Stimulated activated CD4-positive, alpha-beta T cell treated with anti-CD3 and anti-CD28 coated beads, Interleukin-15, amount 100 ng/mL, for 1 hour (primary cell): ENCODE measurements at regions not wholly inside any gene's neighbourhood (a gene's known extent, or its start where the extent isn't known, plus 50 kb on each side); places are given as distances from the start of the nearest gene placed in this dataset.
"Not testable (repeated sequence)": the region's sequence is repeated elsewhere in the genome, so short reads cannot be mapped to it uniquely, and the experiment has no call there.

Experiments used
- DNase-seq, 2 donors: peaks; one replicate each; pipeline ENCODE4 v3.0.0-alpha.2; 2020; ENCODE audit warnings: low read depth in 1 of 2, low spot score in 1 of 2

DNA sequence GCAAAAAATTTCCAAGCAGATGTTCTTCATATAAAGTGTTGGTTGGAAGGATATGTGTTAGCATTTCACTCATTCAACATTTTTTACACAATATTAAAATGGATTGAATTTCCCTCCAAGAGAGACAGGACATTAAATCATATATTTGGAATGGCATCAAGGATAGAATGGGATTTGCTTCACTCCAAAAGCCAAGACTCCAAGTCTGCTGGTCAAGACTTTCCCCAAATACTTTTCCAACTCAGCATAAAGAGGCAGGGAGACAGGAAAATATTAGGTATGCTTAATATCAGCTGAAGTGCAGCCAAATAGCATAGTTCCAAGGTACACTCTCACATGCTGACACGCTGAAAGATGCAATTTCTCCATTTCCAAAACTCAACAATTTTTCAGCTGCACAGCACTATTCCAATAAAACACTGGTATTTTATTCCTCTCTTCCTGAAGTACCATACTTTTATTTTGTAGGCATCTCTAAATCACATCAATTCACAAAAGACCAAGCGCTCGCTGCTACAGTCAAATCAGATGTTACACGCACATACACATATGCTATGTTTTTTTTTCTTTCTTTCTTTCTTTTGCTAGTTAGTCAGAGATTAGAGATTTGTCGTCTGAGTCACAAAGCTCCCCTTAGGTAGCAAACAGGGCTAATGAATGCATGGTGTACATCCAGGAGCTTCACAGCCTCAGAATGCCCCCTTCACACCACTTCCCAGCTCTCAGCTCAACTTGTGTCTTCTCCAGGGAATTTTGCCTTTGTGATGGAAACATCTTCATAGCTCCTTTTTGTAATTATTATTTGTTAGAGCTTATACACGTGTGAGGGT, 1033.8 kb upstream of the AUTS2 start:
- no peak for DNase-seq

DNA sequence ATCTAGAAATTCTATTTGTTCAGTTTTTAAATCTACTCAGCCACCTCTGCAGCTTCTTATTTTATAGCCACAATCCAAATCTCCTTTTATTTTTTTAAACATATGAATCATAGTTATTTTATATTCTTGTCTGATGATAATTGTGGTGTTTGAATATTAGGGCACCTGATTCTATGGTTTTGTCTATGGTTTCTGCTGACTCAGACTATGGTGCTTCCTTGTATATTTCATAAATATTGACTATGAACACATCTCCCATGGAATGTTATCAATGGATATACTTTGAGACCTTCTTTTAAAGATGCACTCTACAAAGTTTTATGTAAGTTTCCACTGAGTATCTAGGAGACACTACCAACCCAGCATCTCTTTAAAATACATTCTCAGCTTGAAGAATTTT, 1027.0 kb upstream of the AUTS2 start:
- no peak for DNase-seq

DNA sequence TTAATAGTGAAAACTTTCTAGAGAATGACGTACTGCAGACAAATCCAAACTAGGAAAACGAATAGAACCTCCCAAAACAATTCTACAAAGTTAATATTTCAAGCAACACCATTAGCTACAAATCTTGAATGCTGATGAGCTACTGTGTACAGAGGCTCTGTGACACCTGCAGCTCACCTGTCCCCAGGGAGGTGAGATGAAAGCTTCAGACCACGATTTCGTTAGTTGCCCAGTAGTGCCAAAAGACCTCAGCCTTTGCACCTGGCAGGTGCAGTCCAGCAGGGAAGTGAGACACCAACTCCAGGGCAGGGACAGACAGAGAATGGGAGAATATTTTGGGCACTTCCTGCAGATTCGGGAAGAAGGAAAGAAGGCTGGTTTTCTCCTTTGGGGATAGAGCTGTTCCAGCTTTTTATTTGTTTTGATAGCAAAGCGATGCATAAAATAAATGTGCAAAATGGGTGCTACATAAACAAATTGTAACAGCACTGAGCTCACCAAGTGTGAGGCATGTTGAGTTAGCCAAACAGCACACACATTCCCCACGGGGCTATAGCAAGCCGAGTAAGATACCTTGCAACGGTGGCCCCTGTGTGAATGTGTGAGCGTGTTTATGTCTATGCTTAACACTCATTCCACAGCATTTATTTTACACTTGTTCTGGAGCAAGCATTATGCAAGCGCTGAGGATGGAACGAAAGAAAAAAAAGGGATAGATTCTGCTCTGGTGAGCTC, 1024.8 kb upstream of the AUTS2 start:
- DNase-seq: no peak

DNA sequence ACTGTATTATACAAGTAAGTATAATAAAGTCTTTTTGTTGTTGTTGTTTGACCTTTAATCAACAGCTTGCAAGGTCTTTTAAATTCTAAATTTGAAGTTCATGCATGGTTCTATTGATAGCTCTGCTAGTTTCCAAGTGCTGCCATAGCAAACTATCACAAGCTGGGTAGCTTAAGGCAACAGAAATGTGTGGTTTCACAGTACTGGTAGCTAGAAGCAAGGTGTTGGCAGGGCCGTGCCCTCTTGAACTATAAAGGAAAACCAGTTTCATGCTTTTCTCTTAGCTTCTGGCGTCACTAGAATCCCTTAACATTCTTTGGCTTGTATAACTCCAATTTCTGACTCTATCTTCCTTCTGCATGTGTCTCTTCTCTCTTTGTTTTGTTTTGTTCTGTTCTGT, 1021.9 kb upstream of the AUTS2 start:
- no peak for DNase-seq

DNA sequence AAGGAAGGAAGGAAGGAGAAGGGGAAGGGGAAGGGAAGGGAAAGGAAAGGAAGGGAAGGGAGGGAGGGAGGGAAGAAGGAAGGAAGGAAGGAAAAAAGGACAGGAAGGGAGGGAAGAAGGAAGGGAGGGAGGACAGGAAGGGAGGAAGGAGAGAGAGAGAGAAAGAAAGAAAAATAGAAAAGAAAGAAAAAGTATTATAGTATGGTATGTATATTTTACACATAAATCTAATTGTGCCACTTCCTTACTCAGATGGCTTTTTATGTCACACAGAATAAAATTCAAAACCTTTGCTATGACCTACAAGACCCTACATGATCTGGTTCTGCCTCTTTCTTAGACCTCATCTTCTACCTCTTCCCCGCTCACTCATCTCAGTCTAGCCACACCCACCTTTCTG, 1016.9 kb upstream of the AUTS2 start:
- DNase-seq: no peak

GRCh38 chr7:68587599-68587998, 1010.7 kb upstream of the AUTS2 start:
- DNase-seq: no peak

DNA sequence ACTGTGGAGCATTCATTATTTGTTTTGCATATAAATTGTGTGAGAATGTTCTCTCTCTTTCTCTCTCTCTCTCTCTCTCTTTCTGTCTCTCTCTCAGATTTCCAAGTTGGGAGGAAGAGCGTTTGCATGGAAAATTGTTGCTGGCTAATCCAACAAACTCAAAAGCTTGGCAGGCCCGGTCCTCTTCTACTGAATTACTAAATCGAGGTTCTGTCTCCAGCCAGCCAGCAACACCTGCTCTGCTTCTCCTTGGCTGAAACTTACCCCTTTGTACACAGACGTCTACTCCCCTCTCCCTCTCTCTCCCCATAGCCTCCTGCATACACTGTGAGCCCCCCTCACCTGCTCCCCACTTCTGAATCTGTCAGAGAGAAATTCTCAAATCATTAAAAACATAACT, 996.4 kb upstream of the AUTS2 start:
- no peak for DNase-seq

GRCh38 chr7:68604541-68604940, 993.7 kb upstream of the AUTS2 start:
- no peak for DNase-seq

DNA sequence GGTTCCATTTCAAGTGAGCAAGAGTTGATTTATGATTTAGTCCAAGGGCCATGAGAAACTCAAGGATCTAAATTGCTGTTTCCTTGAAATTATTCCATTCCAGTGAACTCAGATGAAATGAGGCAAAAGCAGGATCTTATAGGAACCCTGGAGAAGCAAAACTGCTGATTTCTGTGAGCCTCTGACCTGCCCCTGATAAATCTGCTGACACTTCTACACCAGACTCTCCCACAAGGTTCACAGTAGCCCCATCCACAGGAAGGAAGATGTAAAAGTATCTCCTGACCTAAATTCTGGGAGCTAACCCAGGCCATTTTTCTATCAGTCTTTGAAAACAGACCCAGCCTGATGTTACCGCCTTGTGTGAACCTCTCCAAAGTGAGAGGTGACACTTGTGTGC, 987.6 kb upstream of the AUTS2 start:
- DNase-seq: no peak

DNA sequence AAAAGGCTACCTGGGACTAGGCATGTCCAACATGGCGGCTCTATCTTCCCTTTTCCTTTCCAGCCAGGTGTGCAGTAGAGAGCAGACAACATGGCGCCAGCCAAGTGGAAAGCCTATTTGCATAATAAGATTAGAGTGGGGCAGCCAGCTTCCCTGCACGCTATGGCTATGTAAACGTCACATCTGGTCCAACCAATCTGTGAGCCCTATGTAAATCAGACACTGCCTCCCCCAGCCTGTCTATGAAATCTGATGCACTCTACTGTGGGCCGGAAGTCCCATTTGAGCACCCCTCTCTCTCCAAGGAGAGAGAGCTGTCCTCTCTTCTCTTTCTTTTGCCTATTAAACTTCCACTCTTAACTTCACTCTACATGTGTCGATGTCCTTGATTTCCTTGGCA, 984.9 kb upstream of the AUTS2 start:
- no peak for DNase-seq

- DNase-seq: no peak
Observed at GRCh38 chr7:68613897-68614296, 984.4 kb upstream of the AUTS2 start.

DNA sequence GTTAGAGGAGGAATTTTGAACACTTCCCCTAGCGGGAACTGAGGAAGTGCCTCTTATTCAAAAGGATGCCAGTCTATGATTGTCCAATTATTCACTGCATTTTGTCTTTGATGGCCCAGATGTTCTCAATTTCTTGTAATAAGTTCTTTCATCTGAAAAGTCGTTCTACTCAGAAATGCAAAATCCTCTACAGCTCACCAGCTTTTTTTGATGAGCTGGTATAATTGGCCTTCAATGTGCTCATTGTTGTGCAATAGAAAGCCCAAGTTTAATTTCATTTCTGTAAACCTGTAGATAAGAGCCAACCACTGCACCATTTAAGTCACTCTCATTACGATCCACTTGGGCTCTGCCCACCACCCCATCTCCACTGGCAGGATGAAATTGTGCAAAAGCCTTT, 978.7 kb upstream of the AUTS2 start:
- DNase-seq: no peak

DNA sequence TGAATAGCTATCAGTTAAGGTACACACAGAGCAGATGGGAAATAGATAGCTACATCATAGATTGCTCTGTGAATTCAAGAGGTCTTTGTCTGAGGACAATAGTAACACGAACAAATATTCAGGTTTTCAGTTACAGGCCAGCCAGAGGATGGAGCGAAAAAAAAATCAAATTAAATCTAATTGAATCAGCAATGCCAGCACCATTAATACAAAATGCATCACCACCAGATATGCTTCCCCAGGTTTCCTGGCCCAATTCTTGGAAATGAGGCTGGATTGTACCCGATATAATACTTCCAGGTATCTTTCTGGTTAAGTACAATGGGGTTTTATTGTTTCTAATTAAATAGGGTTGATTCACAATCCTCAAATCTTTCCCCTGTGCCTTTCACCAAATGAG, 975.8 kb upstream of the AUTS2 start:
- DNase-seq: no peak

DNA sequence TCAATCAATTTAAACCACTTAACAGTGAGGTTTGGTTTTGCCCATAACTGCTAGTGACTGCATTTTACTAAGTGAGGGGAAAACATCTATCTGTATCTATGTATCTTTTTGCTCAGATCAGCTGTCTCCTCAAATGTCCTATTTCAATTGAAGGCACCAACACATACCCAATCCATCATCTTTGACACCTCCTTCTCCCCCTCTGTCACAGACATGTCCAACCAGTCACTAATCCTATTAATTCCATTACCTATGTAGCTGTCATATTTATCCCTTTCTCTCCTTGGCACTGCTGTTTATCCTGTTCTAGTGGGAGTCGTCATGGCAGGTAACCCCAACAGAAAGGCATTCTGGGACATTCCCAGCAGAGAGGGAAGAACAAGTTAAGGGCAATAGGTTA, 975.2 kb upstream of the AUTS2 start:
- no peak for DNase-seq

GRCh38 chr7:68627247-68627864, 970.9 kb upstream of the AUTS2 start:
- DNase-seq: no peak

DNA sequence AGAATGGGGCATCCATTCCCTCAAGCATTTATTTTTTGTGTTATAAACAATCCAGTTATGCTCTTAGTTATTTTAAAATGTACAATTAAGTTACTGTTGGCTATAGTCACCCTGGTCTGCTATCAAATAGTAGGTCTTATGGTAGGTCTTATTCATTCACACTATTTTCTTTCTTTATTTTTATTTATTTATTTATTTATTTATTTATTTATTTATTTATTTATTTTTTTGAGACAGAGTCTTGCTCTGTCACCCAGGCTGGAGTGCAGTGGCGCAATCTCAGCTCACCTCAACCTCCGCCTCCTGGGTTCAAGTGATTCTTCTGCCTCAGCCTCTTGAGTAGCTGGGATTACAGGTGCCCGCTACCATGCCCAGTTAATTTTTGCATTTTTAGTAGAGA, 967.4 kb upstream of the AUTS2 start:
- not testable (repeated sequence) for DNase-seq

GRCh38 chr7:68640103-68640502, 958.2 kb upstream of the AUTS2 start:
- no peak for DNase-seq

DNA sequence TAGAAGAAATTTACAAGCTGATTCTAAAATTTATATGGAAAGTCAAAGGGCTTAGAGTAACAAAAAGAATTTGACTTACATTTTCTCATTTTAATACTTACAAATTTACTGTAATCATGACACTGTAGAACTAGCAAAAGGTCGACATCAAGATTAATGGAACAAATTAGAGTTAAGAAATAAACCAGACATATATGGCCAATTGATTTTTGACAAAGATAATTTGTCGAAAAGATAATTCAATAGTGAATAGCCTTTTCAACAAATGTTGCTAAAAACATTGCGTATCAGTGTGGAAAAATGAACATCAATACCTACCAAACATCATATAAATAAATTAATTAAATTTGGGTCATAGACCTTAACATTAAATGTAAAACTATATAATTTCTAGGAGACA, 955.5 kb upstream of the AUTS2 start:
- no peak for DNase-seq

GRCh38 chr7:68663392-68663791, 934.9 kb upstream of the AUTS2 start:
- no peak for DNase-seq

GRCh38 chr7:68671046-68671445, 927.2 kb upstream of the AUTS2 start:
- DNase-seq: no peak

- no peak for DNase-seq
Observed at GRCh38 chr7:68671671-68672070, 926.6 kb upstream of the AUTS2 start.

DNA sequence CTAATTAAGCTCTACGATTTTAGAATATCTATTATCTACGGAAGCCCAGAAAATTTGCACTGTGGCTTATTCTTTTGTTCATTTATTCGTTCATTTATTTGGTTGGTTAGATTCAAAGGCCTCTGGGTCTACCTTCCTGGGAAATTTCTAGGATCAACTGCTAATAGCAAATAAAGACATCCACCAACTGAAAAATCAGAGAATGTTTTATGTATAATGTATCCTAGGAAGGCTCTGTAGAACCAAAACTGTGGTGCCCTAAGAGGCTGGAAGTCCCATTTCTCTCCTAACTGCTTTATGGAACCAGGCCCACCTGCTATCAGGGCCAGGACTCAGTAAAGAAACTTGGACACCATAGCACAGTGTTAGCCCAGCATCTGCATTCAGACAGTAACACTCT, 923.4 kb upstream of the AUTS2 start:
- DNase-seq: no peak
